HAP-1 (cell line): ENCODE measurements at regions not wholly inside any gene's neighbourhood (a gene's known extent, or its start where the extent isn't known, plus 50 kb on each side); places are given as distances from the start of the nearest gene placed in this dataset.

Source experiments
- DNase-seq, 2 experiments: peaks; one replicate each; pipeline ENCODE4 v3.0.0-alpha.2; 2016 to 2020; ENCODE audit warnings: low spot score in 2 of 2
- H3K27me3 ChIP-seq: fragments of 250-450 bp; sonication (Bioruptor Pico); 2 replicates; pipeline ENCODE4 v1.5.1; 2020; ENCODE audit warnings: low read depth, mild to moderate bottlenecking, moderate library complexity
- H3K36me3 ChIP-seq: fragments of 250-450 bp; sonication (Bioruptor Pico); replicated peaks from 2 replicates; pipeline ENCODE4 v1.5.1; 2020; ENCODE audit warnings: mild to moderate bottlenecking
- H3K4me1 ChIP-seq: fragments of 250-450 bp; sonication (Bioruptor Pico); 2 replicates; pipeline ENCODE4 v1.5.1; 2020; ENCODE audit warnings: mild to moderate bottlenecking
- H3K4me3 ChIP-seq: fragments of 250-450 bp; sonication (Bioruptor Pico); 2 replicates; pipeline ENCODE4 v1.5.1; 2020; ENCODE audit warnings: mild to moderate bottlenecking, moderate library complexity
- H3K9me3 ChIP-seq: fragments of 250-450 bp; sonication (Bioruptor Pico); 2 replicates; pipeline ENCODE4 v1.5.1; 2020; ENCODE audit warnings: mild to moderate bottlenecking, moderate library complexity
- in situ Hi-C: fragments of 300-500 bp; cut with MboI; formaldehyde crosslinking; loops from 3 replicates; pipeline ENCODE4 v1.14.3; 2020; ENCODE audit warnings: low sequenced_read_pairs, inconsistent platforms, mixed read lengths

DNA sequence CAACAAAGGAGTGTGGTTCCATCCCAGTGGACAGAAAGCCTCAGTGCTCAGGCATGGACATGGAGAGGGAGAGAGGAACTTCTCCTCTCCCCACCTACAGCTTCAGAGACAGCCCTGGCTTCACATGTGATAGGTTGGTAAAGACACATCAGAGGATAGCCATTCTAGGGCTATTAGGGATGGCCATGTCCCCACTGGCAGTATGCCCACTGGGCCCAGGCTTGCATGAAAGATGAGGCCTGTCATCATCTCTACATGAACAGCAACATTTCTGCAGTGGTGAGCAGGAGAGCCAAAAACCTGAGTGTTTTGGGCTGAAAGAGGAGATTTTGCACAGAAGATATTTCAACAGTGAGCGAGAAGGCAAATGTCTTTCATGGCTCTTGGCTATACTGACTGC, 517.2 kb downstream of the NR4A2 start:
- DNase-seq, result no peak
- no peaks in the 10 kb centered on the region for H3K9me3 ChIP-seq
- no peaks in the 10 kb centered on the region for H3K27me3 ChIP-seq
- no peaks in the 10 kb centered on the region for H3K36me3 ChIP-seq
- no peak overlapping the region for H3K4me3 ChIP-seq
- in situ Hi-C loops, result loop anchor here (25.0 kb wide), 1 partner anchor 428 kb away; no protein-coding TSS in a partner anchor
- H3K4me1 ChIP-seq, result no peaks in the 10 kb centered on the region

GRCh38 chr2:155810411-155810810, 522.1 kb downstream of the NR4A2 start:
- no peaks in the 10 kb centered on the region for H3K4me1 ChIP-seq
- H3K4me3 ChIP-seq, result no peak overlapping the region
- no peaks in the 10 kb centered on the region for H3K9me3 ChIP-seq
- H3K27me3 ChIP-seq, result no peaks in the 10 kb centered on the region
- DNase-seq, result no peak
- in situ Hi-C loops, result loop anchor here (25.0 kb wide), 1 partner anchor 423 kb away; no protein-coding TSS in a partner anchor
- H3K36me3 ChIP-seq, result no peaks in the 10 kb centered on the region

DNA sequence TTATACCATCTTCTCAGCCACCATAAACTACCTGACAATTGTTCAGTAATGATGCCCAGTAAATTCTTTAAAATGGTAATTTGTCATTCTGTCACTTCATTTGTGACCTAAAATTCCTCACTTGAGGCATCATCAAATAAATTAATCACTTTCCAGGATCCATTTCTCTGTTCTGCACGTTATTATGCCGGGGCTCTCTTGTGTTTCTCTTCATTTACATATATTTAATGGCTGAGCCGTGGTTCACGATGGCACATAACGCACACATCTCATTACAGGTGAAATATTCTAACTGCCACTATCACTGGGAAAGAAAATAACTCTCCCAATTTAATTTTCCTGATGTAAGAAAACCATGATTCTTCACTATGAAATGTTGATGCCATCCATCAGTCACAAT, 529.6 kb downstream of the NR4A2 start:
- H3K4me1 ChIP-seq, result no peaks in the 10 kb centered on the region; the same call in 1 of the 2 replicates
- H3K4me3 ChIP-seq, result no peak overlapping the region
- no peaks in the 10 kb centered on the region for H3K27me3 ChIP-seq
- H3K36me3 ChIP-seq, result no peaks in the 10 kb centered on the region
- no peaks in the 10 kb centered on the region for H3K9me3 ChIP-seq
- DNase-seq, result no peak
- in situ Hi-C loops, result loop anchor here (25.0 kb wide), 1 partner anchor 416 kb away; no protein-coding TSS in a partner anchor

DNA sequence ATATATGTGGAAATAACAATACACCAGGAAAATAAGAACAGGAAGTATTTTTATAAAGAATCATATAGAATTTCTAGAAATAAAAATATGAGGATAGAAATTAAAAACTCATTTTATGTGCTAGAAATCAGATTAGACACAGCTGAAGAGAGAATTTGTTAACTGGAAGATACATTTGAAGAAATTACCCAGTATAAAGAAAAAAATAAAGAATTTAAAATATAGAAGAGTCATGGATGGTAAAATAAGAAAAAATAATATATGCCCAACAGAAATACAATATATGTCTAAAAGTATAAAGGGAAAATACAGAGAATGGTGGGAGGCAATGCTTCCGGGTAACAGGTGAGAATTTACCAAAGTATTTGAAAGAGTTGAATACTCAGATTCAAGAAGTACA, 539.9 kb downstream of the NR4A2 start:
- Histone ChIP-seq H3K9me3 (no peaks in the 10 kb centered on the region), H3K4me3 (no peak overlapping the region), H3K27me3 (no peaks in the 10 kb centered on the region), H3K4me1 (no peaks in the 10 kb centered on the region), H3K36me3 (no peaks in the 10 kb centered on the region)
- no peak for DNase-seq
- in situ Hi-C loops, result no loop called here

GRCh38 chr2:155770516-155770915, 562.0 kb downstream of the NR4A2 start:
- in situ Hi-C loops, result no loop called here
- Histone ChIP-seq H3K4me3 (no peak overlapping the region), H3K27me3 (no peaks in the 10 kb centered on the region), H3K4me1 (no peaks in the 10 kb centered on the region), H3K9me3 (no peaks in the 10 kb centered on the region), H3K36me3 (no peaks in the 10 kb centered on the region)
- DNase-seq, result no peak

DNA sequence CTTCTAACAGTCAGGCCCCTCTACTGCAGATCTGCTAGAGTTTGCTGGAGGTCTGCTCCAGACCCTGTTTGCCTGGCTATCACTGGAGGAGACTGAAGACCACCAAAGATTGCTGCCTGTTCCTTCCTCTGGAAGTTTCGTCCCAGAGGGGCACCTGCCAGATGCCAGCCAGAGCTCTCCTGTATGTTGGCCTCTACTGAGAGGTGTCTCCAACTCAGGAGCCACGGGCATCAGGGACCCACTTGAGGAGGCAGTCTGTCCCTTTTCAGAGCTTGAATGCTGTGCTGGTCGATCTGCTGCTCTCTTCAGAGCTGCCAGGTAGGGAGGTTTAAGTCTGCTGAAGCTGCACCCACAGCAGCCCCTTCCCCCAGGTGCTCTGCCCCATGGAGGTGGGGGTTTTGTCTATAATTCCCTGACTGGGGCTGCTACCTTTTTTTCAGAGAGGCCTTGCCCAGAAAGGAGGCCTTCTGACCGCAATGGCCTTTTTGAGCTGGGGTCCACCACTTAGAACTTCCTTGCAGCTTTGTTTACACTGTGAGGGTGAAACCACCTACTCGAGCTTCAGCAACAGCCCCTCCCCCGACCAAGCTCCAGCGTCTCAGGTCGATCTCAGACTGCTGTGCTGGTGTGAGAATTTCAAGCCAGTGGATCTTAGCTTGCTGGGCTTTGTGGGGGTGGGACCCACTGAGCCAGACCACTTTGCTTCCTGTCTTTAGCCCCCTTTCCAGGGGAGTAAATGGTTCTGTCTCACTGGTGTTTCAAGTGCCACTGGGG, 566.0 kb downstream of the NR4A2 start:
- no peaks in the 10 kb centered on the region for H3K9me3 ChIP-seq
- DNase-seq, result no peak
- no peaks in the 10 kb centered on the region for H3K4me1 ChIP-seq
- in situ Hi-C loops, result no loop called here
- no peaks in the 10 kb centered on the region for H3K36me3 ChIP-seq
- H3K27me3 ChIP-seq, result no peaks in the 10 kb centered on the region
- H3K4me3 ChIP-seq, result no peak overlapping the region

- Histone ChIP-seq H3K4me1 (no peaks in the 10 kb centered on the region), H3K4me3 (no peak overlapping the region), H3K36me3 (no peaks in the 10 kb centered on the region), H3K27me3 (no peaks in the 10 kb centered on the region), H3K9me3 (no peaks in the 10 kb centered on the region)
- no peak for DNase-seq
- in situ Hi-C loops, result no loop called here
These were observed 577.0 kb downstream of the NR4A2 start for GRCh38 chr2:155755481-155755880.

DNA sequence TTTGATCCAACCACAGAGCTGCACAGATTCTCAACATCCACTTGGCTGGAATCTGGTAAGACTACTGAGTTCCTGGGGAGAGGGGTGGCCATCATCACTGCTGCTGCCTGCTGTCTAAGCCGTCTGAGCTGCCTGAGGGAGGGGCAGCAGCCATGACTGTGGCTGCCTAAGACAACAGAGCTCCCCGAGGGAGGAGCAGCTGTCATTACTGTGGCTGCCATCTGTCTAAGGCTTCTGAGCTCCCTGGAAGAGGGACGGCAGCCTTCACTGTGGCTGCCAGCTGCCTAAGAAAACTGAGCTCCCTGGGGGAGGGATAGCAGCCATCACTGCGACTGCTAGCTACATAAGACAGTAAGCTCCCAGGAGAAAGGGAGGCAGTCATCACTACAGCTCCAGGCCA, 584.4 kb downstream of the NR4A2 start:
- no peak for DNase-seq
- Histone ChIP-seq H3K36me3 (no peaks in the 10 kb centered on the region), H3K27me3 (no peaks in the 10 kb centered on the region), H3K9me3 (no peaks in the 10 kb centered on the region), H3K4me1 (no peaks in the 10 kb centered on the region), H3K4me3 (no peak overlapping the region)
- in situ Hi-C loops, result no loop called here

- in situ Hi-C loops, result no loop called here
- no peak for DNase-seq
- no peaks in the 10 kb centered on the region for H3K27me3 ChIP-seq
- H3K36me3 ChIP-seq, result no peaks in the 10 kb centered on the region
- H3K9me3 ChIP-seq, result no peaks in the 10 kb centered on the region
- H3K4me1 ChIP-seq, result no peaks in the 10 kb centered on the region
- H3K4me3 ChIP-seq, result no peak overlapping the region
These were observed 585.0 kb downstream of the NR4A2 start for GRCh38 chr2:155747531-155747930.

GRCh38 chr2:155733091-155733853, 599.2 kb downstream of the NR4A2 start:
- no peak for DNase-seq
- in situ Hi-C loops, result no loop called here
- Histone ChIP-seq H3K9me3 (no peaks in the 10 kb centered on the region), H3K27me3 (no peaks in the 10 kb centered on the region), H3K36me3 (no peaks in the 10 kb centered on the region), H3K4me1 (no peaks in the 10 kb centered on the region), H3K4me3 (no peak overlapping the region)

GRCh38 chr2:155730804-155731203, 601.7 kb downstream of the NR4A2 start:
- in situ Hi-C loops, result no loop called here
- peaks cover 6% of the 10 kb centered on the region for H3K4me1 ChIP-seq
- H3K27me3 ChIP-seq, result no peaks in the 10 kb centered on the region
- H3K9me3 ChIP-seq, result no peaks in the 10 kb centered on the region
- no peak for DNase-seq
- no peaks in the 10 kb centered on the region for H3K36me3 ChIP-seq
- no peak overlapping the region for H3K4me3 ChIP-seq

DNA sequence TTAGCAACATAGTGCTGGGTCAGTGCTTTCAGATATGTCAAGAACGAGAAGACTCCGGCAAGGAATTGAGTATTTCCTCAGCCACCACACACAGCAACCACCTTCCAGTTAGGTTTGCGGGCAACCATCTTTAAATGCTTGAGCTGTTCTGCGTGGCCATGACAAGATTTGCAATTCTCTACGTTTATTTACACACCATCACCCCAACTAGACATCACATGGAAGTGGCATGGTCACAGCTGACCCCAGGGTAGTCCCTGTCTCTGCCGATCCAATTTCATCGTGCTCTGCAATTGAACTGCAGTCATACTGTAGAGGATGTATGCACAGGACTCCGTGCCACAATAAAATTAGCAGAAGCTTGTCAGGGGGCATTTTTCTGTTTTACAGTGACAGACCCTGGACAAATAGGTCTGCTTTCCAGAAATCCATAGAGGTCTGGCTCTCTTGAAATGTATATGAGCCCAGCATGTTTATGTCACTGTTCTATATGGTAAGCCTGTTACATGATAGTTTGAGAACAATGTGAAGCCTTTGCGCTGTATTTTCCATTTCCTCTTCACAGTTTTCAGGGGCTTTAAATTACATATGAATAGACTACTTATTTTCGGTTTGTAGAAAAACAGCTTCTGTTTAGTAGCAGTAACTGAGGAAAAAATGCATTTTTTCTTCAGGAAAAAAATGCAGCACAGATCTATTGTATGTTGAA, 605.2 kb downstream of the NR4A2 start:
- no peaks in the 10 kb centered on the region for H3K36me3 ChIP-seq
- peaks cover 6% of the 10 kb centered on the region for H3K4me1 ChIP-seq
- no peaks in the 10 kb centered on the region for H3K9me3 ChIP-seq
- in situ Hi-C loops, result no loop called here
- no peaks in the 10 kb centered on the region for H3K27me3 ChIP-seq
- peak overlapping the region; percentile 6; the same call in 1 of the 2 replicates for H3K4me3 ChIP-seq
- DNase-seq, result peak; percentile 36 to 89

- Histone ChIP-seq H3K9me3 (no peaks in the 10 kb centered on the region), H3K4me3 (no peak overlapping the region), H3K36me3 (no peaks in the 10 kb centered on the region), H3K4me1 (peaks cover 5% of the 10 kb centered on the region), H3K27me3 (no peaks in the 10 kb centered on the region)
- DNase-seq, result no peak
- in situ Hi-C loops, result no loop called here
These were observed 610.2 kb downstream of the NR4A2 start for GRCh38 chr2:155722290-155722689.

DNA sequence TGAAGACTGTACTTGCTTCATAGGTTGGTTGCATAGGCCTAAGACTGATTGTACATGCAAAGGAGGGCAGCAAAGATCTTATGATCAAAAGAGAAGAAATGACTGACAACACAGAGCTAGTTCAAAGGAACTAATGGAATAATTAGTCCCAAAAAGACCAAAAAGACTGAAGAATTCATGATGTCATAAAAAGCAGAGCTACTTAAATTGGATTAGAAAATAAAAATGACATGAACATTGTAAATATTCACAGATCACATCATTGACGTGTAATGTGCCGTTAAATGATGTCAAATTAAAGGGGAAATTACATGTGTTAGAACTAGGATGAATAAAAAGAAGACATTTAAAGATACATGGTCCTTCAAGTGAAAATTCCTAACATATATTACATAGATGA, 616.8 kb downstream of the NR4A2 start:
- no peaks in the 10 kb centered on the region for H3K4me1 ChIP-seq
- no peak for DNase-seq
- in situ Hi-C loops, result no loop called here
- H3K27me3 ChIP-seq, result no peaks in the 10 kb centered on the region
- no peak overlapping the region for H3K4me3 ChIP-seq
- no peaks in the 10 kb centered on the region for H3K9me3 ChIP-seq
- H3K36me3 ChIP-seq, result no peaks in the 10 kb centered on the region
